CD4-positive, alpha-beta T cell treated with Interleukin-6 for 4 hours (primary cell): ENCODE measurements at regions not wholly inside any gene's neighbourhood (a gene's known extent, or its start where the extent isn't known, plus 50 kb on each side); places are given as distances from the start of the nearest gene placed in this dataset.
A peak's percentile ranks its signal among the peaks of the same experiment; 100 is the strongest.

Source experiments
- DNase-seq: peaks from one replicate; pipeline ENCODE4 v3.0.0-alpha.2; 2020; ENCODE audit warnings: mixed read lengths

DNA sequence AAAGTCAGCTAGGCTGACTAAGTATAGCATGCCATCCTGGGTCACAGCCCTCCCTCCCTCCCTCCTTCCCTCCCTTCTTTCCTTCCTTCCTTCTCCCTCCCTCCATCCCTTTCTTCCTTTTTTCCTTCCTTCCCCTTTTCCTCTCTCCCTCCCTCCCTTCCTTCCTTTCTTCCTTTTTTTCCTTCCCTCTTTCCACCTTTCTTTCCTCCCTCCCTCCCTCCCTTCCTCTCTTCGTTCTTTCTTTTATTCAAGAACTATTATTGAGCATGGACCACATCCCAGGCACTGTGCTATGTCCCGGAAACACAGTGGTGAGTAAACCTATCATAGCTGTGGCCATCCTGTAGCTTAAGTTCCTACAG is 106.2 kb upstream of the BACH2 start:
- DNase-seq = no peak

DNA sequence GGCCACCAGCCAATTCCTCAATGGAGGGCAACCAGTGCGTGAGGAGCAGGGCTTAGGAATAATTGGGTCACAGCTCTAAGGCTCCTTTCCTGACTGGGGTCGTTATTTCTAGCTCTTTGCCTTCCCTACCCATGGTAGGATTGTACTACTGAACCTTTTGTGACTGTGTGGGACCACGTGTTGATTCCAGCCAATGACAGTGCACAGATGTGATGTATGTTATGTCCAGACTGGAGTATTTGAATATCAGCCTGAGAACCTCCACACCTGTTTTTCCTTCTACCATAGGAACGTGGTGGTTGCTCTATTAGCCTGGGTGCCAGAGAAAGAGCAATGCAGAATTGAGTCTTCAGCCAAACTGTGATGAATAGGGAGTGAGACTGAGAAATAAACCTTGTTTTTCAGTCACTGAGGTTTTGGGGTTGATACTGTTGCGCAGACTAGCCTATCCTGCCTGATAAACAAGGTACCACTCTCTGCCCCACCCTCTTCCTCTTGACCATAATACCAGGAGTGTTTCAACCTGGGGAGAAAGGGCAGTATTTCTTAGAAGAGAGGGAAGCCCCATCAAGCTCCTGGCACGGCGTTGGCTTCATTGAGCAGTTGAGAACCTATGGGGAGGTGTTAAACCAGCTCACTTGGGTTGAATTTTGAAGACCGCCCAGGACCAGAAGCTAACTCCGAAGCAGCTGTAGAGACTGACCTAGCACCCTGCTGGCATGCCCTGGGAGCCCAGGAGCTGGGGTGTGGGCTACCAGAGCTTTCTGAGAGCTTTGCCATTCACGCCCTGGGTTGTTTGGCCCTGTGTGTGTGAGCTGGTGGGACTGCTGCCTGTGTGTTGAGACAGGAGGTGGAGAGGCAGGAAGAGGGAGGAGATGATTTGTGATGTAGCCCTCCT is 105.5 kb upstream of the BACH2 start:
- DNase-seq = peak; percentile 56

DNA sequence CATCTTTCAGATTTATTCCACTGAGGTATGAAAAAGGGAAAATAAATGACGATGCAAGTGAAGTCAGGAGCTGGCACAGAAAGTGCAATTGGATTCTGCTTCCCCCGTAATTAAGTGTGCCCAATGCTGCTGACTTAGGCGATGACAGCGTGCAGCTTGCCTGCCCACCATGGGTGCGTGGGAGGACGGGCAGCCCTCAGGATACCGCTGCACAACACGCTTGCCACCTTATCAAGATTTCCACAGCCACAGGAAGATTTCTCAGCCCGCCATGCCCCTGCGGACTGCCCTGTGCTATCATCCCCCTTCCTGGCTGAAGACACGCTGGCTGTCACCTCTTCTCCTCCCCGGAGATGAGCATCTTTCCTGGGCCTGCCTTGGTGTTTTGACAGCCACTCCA is 103.3 kb upstream of the BACH2 start:
- no peak for DNase-seq

DNA sequence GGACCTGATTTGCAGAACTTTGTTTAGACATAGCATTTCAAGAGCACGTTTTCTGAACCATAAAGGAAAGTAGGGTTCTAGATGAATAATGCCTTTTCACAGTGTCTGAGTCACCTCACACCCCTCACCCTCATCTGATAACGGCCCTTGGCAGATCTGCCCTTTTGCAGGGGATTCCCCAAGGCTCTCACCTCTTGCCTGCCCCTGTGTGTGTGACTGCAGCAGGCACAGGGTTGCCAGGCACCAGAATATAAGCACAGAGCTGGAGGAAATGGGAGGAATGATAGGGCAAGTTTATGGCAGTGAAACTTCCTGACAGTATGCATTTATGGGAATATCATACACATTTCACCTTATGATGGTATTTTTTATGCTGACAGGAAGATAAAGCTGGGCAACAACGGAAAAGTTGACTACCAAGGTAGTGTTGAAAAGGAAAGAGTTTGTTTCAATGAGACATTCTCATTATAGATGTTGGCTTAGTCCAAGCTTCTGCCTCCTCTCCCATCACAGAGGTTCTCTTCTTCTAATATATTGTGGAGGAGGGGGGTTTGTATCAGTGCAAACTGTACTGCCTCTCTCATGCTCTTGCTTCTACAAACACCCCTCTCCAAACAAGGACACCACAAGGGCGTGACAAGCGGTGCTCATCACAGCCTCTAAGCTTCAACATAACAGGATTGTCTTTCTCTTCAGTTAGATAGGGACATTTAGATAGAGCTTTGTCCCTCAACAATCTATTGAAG is 101.5 kb upstream of the BACH2 start:
- peak; percentile 84 for DNase-seq

DNA sequence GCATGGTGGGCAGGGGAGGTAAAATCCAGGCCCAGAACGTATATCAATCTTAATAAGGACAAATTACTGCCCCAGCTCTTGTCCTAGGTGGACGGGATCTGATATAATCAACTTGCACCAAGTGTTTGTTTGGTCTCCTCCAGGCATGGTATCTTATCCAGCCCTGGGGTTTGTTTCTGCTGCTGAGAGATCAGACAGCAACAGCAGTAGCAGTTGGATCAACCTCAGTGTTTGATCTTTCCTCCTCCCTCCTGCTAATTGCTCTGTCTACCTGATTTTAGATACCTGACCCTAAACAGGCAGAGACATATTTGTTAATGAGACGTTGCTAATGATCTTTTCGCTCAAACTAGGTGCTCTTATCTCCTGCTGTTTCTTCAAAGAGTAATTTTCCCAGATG is 100.4 kb upstream of the BACH2 start:
- DNase-seq = no peak

DNA sequence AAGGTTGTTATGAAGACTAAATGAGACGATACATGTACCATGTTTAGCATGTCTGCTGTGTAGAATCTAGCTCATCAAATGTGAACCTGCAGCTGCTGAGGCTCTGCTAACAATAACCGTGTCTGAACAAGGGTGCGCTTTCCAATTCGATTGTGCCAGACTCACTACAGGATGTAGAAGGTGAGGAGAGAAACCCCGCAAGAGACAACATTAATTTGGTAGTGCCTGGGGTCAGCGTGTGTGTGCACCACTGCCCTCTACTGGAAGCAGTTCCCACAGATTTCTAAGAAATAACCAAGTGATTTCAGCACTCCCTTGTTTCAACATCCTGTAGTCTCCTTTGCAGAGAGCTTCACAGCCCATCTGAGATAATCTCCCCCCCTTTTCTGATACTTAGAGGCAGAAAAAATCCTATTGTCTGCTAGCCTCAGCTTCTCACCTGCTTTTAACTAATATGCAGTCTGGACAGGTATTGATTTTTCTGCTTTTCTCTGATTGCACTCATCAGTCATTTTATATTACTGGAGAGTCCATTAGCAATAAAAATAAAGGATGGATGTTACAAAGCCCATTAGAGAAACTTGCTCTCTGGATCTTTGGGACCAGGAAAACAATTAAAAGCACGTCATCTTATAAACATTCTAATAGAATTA is 96.7 kb upstream of the BACH2 start:
- peak; percentile 80 for DNase-seq

DNA sequence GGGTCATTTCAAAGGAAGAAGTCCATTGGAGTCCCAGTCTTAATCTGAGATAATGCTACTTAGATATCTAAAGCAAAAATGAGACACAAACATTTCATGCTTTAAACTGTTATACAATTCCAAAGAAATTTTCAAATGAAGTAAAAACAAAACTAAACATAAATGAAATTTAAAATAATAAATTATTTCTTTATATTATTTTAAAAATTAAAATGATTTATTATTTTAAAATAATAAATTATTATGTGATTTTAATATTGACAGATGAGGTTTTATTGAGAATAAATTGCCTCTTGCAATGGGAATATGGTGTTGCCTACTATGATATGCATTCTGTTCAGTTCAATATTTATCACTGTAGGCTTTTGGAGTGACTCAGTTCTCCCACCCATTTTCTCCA is 93.7 kb upstream of the BACH2 start:
- no peak for DNase-seq

DNA sequence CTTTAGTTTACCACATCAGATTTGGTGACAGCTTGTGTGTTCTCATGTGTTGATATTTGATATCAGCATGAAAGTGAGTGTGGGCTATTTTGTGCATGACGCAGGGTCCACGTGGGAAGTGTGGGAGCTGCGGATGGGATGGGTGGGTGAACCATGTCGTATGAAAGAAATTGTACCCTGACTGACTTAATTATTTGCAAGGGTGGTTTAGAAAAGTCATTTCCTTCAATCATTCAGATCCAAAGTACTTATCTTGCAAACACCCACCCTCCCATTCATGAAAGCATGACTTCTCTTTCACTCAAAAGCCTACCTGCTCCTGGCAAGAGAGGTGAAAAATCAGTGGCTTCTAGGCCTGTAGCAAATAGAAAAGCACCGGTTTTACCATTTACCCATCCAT is 91.8 kb upstream of the BACH2 start:
- DNase-seq = no peak

DNA sequence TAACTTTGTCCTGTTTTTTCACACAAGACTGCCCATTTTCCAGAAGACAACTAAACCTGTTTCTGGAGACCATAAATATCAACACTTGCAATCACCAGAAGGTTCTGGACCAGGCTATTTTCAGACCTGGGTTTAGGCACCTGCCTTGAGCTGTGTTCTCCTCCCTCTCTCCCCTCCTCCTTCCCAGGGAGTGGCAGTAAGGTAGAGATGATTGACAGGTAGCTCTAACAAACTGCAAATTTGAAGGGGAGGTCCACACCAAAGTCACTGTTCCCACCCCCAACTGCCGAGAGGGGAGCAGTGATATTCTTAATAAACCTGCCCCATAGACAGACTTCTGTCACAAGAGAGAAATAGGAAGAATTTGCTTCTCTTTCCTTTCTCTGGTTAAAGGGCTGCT is 91.2 kb upstream of the BACH2 start:
- DNase-seq = no peak

DNA sequence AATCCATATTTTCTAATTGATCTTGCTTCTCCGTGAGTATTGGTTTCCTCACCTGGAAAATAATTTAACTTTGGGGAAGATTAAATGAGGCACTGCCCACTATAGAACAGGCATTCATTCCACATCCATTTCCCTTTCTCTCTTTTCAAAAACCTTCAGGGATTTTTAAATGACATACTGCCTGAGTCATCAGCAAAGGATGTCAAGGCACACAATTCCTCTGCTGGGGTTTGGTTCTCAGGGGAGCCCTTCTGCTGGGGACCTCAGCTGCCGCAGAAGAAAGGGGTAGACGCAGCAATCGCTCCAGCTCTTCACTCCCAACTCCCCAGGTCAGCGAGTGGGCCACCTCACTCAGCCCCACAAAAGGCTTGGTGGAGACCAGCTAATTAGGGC is 90.7 kb upstream of the BACH2 start:
- DNase-seq = no peak

DNA sequence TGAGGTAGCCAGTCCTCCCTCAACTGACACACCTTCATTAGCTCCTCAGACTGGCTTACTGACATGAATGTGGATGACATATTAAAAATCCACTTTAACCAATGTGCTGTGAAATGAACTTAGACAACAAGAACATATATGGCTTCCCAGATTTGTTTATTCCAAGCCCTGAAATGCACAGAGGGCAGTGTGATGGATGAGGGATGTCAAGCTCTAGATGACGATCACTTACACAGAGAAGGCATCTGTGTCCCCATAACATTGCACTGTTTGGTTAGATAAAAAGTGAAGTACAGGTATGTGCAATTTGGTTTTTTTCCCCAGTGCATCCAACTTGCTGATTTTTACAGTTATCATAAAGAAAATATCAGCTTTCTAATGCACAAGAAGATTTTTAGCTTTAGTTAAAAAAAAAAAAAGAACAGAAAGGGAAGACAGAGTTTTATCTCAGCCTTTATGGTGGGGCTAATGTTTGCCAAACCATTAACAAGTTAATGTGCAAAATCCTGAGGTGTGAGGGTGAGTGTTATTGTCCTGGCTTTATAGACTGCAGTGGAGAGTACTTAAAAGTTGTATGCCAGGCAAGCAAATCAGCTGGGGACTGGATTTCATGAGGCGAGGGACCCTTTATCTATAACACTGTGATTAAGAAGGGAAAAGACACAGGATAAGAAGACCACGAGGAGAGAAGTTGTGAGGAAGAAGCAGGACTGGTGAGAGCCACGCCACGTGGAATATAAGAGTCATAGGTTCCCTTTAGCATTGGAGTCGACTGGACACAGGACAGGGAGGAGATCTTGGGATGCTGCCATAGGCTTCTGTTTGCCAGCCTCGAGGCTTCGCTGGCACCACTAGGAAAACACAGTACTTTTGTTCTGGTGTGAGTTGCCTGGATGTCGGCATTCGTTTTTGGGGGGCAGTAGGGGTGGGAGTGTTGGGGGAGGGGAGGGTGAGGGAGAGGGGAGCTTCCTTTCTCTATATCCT is 90.0 kb upstream of the BACH2 start:
- DNase-seq = no peak

DNA sequence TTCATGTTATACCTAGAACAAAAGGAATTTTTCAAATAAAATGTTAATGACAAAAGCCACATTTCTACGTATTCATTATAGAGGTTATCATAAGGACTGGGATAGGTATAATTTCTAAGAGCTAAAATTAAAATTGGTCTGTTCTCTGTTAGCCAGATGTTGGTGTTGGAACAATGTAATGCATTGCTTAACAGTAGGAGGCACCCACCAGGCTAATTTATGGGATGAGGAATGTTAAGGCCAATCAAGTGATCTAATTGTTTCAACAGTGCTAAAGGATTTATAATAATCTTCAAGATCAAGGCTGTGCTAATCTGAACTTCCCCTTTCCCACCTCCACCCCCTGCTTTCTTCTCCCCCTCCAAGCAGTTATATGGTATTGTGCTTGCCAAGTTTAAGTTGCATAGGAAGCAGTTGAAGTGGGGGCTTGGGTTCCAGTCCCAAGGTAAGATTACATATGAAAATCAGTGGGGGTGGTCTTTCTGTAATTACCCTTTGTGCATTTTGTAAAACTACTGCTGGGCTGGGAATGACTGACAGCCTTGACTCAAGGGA is 89.2 kb upstream of the BACH2 start:
- DNase-seq = no peak

DNA sequence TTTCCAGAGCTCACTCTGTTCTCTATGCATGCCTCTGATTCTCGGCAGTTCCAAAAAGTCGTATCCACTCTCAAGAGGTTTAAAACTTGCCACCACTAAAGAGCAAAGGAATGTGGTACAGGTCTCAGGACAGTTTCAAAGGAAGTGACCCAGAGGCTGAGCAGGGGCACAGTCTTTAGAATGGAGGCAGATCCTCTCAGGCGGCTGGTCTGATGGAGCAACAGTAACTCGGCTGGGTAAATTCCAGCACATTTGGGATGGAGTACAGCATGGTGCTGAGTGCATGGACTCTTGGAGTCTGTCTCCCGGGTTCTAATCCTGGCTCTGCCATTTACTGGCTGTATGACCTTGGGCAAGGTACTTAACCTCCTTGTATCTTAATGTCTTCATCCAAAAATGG is 88.1 kb upstream of the BACH2 start:
- no peak for DNase-seq

DNA sequence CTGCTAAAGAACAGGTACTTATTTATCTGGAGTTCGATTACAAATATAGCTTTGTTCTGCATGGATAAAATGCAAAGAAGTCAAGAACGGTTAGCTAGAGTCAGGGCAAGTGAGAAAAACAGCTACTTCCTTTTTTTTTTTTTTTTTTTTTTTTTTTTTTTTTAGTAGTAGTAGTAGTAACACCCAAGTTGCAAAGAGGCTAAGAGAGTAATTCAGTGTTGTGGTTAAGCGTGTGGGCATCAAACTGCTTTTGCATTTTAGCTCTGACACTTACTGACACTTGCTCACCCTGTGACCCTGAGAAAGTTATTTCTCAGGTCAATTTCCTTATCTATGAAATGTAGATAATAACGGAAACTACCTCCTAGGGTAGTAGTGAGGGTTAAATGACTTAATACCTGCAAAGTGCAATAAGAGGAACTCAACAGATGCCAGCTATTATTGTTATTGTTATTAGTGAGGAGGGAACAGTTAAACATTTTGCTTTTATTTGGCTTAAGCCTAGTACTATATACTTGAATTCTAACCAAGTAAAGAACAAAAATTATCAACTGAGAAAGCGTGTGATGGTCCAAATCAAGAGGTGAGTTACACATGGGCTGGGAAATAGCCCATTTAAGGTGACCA is 86.7 kb upstream of the BACH2 start:
- DNase-seq = peak; percentile 24

DNA sequence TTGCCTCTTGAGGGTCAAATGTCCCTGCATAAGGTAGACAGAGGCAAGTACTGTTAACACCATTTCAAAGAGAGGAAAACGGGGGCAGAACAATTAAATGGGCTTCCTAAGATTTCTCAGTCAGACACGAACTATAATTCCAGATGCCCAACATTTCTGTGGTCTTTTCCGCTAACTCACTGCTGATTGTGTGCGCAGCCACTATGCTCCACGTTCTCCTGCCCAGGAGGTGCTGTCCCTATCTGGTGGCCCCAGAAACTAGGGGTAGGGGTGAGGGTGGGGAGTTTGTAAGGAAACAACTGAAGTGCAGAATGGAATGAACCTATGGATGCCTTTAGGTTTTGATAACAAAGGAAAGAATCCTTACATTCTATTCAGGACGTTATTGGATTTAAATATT is 86.1 kb upstream of the BACH2 start:
- no peak for DNase-seq

DNA sequence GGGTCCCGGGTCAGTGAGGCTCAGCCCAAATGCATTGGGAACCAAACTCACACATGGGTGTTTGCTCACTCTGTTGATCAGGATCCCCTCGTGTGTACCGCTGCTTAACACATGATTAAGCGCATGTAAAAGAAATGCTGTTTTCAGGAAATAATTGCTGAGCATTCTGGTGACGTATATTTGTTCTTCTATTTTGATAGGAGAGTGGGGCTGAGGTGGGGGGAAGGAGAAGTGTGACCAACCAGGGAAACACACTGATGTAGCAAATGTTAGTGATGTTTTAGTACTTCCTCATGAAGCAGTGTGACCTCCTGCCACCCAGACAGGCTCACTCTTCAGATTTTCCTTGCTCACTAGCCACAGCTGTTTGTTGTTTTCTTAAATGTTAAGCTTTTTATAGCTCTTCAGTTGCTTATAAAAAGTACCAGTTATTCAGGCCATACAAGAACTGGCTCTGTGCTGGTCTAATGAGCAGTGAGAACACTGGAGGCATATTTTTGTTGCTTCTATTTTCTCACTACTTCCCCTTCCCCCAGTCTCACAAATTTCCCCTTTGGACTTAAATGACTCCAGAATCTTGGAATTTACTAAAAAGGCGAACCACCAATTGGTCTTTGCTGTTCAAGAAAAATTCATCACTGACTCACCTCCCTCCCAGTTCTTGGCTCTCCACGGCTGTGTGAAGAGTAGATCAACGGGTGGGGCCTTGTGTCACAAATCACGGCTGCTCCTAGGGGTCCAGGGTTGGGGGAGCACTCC is 79.2 kb upstream of the BACH2 start:
- DNase-seq = no peak

DNA sequence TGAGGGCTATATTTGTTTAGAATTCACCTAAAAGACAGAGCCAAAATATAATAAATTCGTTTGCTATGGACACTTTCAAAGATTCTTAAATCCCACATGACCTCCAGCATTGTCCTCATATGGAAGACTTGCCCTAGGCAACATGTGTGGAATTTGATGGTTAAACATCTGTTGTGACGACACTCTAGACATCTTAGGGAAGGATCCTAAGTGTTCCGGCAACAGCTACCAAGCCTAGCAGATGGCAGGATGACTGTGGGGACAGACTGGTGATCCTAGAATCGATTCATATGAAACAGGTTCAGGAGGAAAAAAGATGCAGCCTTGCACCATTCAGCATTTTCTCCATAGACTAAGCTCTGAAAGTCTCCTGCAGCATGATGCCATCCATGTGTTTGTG is 77.6 kb upstream of the BACH2 start:
- no peak for DNase-seq

DNA sequence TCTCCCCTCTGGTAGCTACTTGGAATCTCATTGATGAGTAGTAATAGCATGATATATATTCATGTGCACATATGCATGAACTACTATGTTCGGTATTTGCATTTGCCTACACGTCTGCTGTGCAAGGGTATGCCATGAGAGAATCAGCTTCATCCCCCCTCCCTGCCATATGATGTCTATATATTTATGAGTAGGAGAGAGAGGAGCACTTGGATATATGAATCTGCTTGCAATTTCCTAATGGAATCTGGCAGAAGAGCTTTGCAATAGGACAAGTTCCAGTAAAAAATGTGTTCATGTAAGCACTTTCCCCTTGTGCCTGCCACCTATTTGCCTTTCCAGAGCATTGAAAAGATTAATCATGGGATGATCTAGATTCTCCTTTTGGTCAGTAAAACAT is 76.2 kb upstream of the BACH2 start:
- no peak for DNase-seq

DNA sequence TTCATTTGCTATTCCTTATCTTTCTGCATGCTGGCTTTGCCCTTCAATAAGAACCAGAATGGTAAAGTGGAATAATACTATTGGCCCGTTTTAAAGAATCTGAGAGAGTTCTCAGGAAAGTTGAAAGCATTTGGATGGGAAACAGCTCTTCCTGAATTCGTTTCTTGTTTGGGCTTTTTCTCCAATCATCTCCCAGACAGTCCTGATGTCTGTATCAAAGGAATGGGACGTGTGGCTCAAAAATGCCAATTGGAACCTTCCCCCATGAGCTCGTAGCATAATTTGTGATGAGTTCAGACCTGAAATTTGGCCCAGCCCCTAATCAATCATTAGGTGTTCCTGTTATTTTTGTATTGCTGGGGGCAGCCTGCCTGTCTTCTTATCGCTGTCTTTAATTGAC is 75.8 kb upstream of the BACH2 start:
- DNase-seq = no peak

DNA sequence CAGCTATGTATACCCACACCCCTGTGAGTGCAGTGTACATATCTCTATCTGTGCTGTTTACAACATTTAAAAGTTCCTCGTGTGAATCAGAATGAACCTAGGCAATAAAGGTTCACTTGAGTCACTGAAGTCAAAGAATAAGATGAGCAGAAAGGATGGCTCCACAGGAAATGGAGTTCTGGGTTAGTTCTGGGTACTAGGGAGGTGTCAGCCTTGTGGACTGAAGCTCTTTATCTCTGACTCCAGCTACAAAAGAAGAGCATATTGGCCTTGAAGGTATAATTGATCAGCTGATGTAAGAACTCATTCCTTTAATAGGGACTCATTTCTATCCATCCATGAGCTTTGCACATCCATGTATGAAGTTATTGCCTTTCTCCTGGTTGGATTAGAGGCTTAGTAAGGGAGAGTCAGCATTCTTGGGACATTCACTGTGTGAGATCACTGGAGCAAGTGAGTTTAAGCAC is 73.9 kb upstream of the BACH2 start:
- no peak for DNase-seq

DNA sequence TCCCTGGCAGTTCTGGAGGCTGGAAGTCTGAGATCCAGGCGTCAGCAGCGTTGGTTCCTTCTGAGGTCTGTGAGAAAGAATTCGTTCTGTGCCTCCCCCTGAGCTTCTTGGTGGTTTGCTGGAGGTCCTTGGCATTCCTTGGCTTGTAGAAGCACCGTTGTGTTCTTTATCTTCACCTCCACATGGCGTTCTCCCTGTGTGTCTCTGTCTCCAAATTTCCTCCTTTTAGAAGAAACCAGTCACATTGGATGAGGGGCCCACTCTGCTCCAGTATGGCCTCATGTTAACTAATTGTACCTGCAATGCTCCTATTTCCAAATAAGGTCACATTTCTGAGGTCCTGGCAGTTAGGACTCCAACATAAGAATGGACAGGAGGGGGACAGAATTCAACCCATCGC is 73.0 kb upstream of the BACH2 start:
- DNase-seq = no peak
